HG03521 (cell line): ENCODE measurements at regions not wholly inside any gene's neighbourhood (a gene's known extent, or its start where the extent isn't known, plus 50 kb on each side); places are given as distances from the start of the nearest gene placed in this dataset.

Experiments
- ATAC-seq: cut with Tn5 transposase; IDR thresholded peaks from one replicate; pipeline ENCODE4 v1.9.1; 2021; ENCODE audit warnings: mild to moderate bottlenecking, moderate library complexity; ENCODE audit not compliant: unreplicated experiment

DNA sequence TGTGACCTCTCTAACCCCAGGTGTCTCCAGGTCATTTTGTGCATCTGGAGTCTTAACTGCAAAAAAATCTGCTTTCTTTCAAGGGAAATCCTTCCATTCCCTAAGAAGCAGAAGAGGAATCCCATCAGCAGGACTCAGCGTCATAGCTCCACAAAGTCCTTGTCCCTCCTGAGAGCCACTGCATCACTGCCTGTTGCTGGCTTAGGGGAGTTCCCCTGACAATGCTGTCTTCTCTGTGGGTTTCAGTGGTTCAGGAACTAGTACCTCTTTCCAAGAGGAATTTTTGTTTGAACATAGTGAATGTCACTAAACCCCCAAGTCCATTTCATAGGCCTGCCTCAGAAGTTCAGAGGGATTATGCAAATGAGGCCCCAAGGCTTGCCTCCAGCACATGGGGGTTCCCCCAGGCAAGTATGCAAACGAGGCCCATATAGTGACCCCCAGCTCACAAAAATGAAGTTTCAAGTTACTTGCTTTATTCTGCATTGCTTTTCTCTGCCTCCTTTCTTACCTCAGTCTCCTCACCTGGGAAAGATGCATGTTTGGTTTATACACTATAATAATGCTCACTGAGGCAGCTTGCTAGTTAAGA is 513.9 kb upstream of the MEX3C start:
- ATAC-seq: no peak

GRCh38 chr18:51712821-51713220 is 515.3 kb upstream of the MEX3C start:
- no peak for ATAC-seq

GRCh38 chr18:51716277-51716676 is 518.8 kb upstream of the MEX3C start:
- ATAC-seq: no peak

DNA sequence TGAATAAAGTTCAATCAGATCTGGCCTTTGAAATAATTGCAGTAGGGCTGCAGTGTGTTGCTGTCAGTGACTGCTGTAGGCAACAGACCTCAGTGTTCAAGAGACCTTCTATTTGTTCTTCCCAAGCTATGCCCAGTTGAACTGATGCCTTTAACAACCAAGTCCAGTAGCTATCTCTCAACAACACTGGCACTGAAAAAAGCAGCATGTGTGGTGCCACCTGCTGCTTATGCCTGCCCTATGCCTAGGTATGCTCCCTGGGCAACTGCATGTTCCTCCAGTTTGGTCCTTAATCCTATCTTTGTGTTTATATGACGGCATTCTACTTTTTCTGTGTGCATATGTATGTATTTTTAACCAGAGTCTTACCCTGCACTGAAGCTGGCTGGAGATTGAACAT is 523.9 kb upstream of the MEX3C start:
- ATAC-seq: no peak

DNA sequence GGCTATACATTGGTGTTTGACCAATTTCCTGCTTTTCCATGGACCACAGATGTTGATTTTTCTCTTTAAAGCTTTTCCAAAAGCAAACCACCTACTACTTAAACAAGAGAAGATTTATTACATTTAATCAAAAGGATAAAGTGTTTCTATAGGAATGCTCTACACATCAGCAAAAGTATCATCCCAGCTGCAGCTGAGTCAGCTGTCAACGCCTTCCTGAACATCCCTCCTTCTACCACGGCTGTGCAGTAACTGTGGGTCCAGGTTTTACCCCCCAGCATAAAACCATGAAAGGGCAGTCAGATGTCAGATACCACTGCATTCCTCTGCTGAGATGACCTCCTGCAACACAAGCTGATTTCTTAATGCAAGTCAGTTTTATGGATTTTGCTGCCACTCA is 524.5 kb upstream of the MEX3C start:
- no peak for ATAC-seq

GRCh38 chr18:51724790-51725721 is 527.6 kb upstream of the MEX3C start:
- ATAC-seq: no peak

DNA sequence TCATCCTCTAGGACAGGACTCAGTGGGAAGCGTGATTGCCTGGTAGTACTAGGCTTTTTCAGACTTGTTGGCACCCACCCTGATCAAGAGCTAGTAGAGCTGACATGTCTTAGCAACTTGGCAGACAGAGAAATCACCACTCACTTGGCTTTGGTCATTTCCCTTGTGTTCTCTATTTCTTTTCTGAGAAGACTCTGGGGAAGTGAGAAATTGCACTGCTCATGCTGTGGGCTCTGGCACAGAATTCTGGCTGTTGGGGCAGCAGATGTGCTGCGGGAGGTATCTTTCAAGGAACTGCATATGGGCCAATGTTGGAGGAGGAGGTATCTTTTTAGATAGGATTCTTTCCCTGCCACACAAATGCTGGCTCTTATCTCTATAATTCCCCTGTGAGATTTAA is 529.1 kb upstream of the MEX3C start:
- no peak for ATAC-seq

GRCh38 chr18:51727780-51728179 is 530.3 kb upstream of the MEX3C start:
- no peak for ATAC-seq

DNA sequence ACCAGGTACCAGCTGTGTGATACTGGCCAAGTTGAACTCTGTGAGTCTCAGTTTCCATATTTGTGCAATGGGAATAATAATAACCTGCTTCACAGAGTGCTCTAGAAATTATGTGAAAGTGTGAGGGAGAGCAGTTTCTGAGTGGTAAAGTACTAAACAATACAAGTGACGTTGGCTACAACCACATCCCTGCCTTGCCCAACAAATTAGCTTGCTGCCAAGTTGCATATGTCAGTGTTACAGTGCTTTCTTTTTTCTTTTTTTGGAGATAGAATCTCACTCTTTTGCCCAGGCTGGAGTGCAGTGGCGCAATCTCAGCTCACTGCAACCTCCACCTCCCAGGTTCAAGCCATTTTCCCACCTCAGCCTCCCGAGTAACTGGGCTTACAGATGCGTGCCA is 533.6 kb upstream of the MEX3C start:
- no peak for ATAC-seq

DNA sequence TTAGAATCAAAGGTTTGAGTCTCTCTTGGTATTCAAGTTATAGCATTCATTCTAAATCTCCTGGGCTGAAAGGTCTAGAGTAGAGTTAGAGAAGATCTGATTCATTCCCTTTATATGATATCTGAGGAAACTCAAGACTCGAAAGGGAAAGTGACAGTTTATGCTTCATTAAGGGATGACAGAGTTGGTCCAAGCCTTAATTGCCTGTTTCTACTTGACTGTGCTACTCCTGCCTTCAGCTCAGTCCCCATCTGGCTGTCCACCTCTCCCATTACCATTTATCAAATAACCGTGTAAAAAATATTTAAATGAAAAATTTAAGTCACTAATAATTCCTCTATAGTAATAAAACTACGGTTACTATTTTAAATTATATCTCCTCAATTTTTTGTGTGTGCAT is 537.1 kb upstream of the MEX3C start:
- ATAC-seq: no peak

- no peak for ATAC-seq
Observed at GRCh38 chr18:51739044-51739666, 541.7 kb upstream of the MEX3C start.

GRCh38 chr18:51751901-51752300 is 554.4 kb upstream of the MEX3C start:
- no peak for ATAC-seq

- ATAC-seq: no peak
Observed at GRCh38 chr18:51753365-51754057, 556.0 kb upstream of the MEX3C start.

- ATAC-seq: no peak
Observed at GRCh38 chr18:51754566-51754965, 557.1 kb upstream of the MEX3C start.

DNA sequence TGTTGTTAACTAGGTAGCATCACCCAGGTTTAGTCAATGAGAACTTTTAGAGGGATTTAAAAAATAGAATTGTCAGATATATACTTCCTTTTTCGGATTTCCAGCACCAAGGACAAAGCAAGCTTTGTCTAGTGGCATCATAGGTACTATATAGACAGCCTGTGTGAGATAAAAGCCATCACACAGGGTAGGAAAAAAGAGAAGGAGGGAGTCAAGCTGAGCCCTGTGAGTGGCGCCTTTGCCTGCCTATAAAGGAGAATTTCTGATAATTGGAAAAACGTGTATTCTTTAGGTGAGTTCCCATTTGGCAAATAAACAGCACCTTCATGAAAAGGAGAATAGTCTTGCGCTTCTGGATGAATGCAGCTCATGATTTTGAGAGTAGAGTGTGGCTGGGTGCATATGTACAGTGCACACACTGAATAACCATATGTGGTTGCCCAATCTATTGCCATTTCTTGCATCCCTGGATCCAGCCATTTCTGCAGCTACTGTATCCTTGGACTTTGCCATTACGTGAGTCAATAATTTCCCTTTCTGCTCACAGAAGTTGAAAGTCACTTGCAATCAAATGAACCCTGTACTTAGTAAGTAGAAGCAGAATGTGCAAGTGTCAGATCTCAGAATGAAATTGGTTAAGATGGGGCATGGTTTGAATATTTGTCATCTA is 559.9 kb upstream of the MEX3C start:
- ATAC-seq: no peak

DNA sequence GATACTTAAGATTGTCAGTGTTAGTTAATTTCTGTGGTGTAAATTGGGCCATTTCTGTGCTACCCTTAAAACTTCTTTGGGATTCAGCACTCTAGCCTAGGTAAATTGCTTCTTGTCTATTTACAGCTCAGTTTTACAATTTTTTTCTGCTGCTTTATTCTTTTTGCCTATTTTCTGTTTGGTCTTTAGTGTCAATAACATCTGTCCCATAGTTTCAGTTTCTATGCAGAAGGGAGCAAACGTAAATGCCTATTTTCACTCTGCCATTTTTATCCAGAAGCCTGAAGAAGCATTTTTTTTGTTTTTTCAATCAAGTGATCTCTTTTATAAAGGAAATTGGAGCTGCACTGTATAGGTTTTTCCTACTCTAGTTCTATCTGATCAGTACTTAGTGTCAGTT is 564.9 kb upstream of the MEX3C start:
- no peak for ATAC-seq

DNA sequence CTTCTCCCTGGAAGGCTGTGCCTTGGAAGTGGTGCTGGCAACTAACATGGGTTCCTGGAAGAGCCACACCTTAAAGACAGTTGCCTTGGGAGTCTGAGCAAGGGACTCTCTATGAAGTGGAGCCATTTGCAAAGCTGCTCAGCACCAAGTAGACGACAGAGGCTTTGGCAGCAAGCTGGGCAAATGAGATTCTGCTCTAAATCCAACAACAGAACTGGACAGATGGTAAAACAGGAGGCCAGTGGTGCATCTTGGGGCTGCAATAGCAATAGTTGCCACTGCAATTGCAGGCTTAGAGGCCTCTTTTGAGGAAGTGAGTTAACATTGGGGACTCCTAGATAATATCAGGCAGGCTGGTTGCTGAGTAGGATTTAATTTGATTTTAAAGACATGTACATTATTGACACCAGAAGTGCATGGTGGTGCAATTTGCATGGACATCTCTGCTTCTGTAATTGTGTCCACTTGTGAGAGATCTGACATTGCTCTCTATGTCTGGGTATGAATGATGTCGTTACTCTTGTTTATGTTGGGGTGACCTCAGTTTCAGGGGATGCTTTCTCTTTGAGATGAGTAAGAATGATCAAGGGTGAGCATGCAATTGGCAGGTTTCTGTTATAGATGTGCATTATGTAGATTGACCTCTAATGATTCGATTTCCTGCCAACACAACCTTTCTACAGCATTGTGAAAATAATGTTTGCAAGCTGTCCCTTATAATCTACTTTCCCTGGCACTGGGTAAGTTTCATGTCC is 568.3 kb upstream of the MEX3C start:
- ATAC-seq: no peak

DNA sequence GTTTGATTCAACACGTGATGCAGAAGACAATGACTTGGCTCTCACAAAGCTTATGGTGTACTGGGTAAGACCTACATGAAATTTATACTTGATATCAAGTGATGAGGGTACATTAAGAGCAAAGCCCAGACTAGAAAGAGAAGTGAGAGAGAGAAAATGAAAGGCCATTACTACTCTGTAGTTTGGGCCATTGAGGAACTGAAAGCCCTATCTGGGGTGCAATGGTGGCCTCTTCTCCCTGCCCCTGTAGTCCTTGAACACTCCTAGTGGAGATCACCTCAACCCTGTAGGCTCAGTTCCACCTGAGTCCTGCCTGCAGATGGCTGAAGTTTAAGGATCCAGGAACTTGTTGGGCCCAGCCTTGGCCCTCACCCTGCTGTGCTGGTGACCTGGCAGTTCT is 569.8 kb upstream of the MEX3C start:
- no peak for ATAC-seq

GRCh38 chr18:51778115-51778514 is 561.9 kb upstream of the DCC start:
- no peak for ATAC-seq

GRCh38 chr18:51789871-51790270 is 550.1 kb upstream of the DCC start:
- no peak for ATAC-seq
